Endothelial cell of umbilical vein (primary cell): ENCODE measurements at regions not wholly inside any gene's neighbourhood (a gene's known extent, or its start where the extent isn't known, plus 50 kb on each side); places are given as distances from the start of the nearest gene placed in this dataset.

ENCODE experiments used
- BruUV-seq: library from RNA; stranded (reverse); fragments of 400-500 nt; replicated peaks from 2 replicates; lab custom pipeline; 2021; lab: Mats Ljungman, UMichigan
- CTCF ChIA-PET: fragments of 300-600, 350-600 bp; sonication (Branson Sonifier 250); formaldehyde crosslinking; loops from one replicate; lab custom pipeline; 2021; ENCODE audit warnings: antibody characterized with exemption, inconsistent platforms; lab: Charles Lee
- POLR2A ChIA-PET: fragments of 300-600, 350-600 bp; sonication (Branson Sonifier 250); formaldehyde crosslinking; loops from one replicate; lab custom pipeline; 2021; ENCODE audit warnings: antibody characterized with exemption, inconsistent platforms; lab: Charles Lee
- DNase-seq: peaks from one replicate; pipeline ENCODE4 v3.0.0-alpha.2; 2011; ENCODE audit warnings: low read depth, low spot score
- FAIRE-seq: peaks from 2 replicates; lab custom pipeline; 2011; peaks lifted over from hg19 to GRCh38; lab: Jason Lieb, UNC
- H2AFZ ChIP-seq: 2 replicates; pipeline ENCODE4 v1.6.0; 2012; ENCODE audit warnings: low read depth, low read length, control low read depth, inconsistent platforms
- H3K27ac ChIP-seq: 2 replicates; pipeline ENCODE4 v1.5.1; 2011; ENCODE audit warnings: low read depth, mild to moderate bottlenecking, control low read depth, low read length, moderate library complexity; ENCODE audit not compliant: insufficient read depth
- H3K27me3 ChIP-seq, 2 experiments: 2 replicates each; pipeline versions ENCODE4 v1.6.0 to v1.6.1; 2011; ENCODE audit warnings: low read length in 2 of 2, mixed read lengths in 1 of 2; ENCODE audit not compliant: control insufficient read depth in 2 of 2, insufficient read depth in 2 of 2
- H3K36me3 ChIP-seq, 2 experiments: 2 replicates in 1 of 2; 3 replicates in 1 of 2; pipeline ENCODE4 v1.5.1; 2011; ENCODE audit warnings: low read length in 2 of 2, mild to moderate bottlenecking in 1 of 2, moderate library complexity in 1 of 2; ENCODE audit not compliant: control insufficient read depth in 2 of 2, insufficient read depth in 2 of 2; ENCODE audit errors: extremely low read depth in 1 of 2
- H3K4me1 ChIP-seq: 3 replicates; pipeline ENCODE4 v1.5.1; 2011; ENCODE audit warnings: mild to moderate bottlenecking, low read length; ENCODE audit not compliant: control insufficient read depth, insufficient read depth; ENCODE audit errors: extremely low read depth
- H3K4me2 ChIP-seq: 2 replicates; pipeline ENCODE4 v1.6.1; 2011; ENCODE audit warnings: low read length, control low read depth, mixed read lengths; ENCODE audit not compliant: insufficient read depth
- H3K4me3 ChIP-seq, 3 experiments: fragments of 200-600 bp in 1 of 3; sonication (generic), shearing (Covaris generic) in 1 of 3; replicated peaks in 1 of 3; 2 replicates each; pipeline ENCODE4 v1.5.1; 2011 to 2016; ENCODE audit warnings: control low read depth in 3 of 3, low read length in 3 of 3, mild to moderate bottlenecking in 2 of 3, inconsistent platforms in 1 of 3, low read depth in 1 of 3, moderate library complexity in 1 of 3; ENCODE audit not compliant: insufficient read depth in 1 of 3
- H3K79me2 ChIP-seq: 2 replicates; pipeline ENCODE4 v1.6.0; 2012; ENCODE audit warnings: low read length, inconsistent platforms; ENCODE audit not compliant: control insufficient read depth, insufficient read depth
- H3K9ac ChIP-seq: replicated peaks from 2 replicates; pipeline ENCODE3; 2011; ENCODE audit warnings: low read length, control low read depth; ENCODE audit not compliant: insufficient read depth; ENCODE audit errors: extremely low read depth
- H3K9me1 ChIP-seq: replicated peaks from 3 replicates; pipeline ENCODE4 v1.6.0; 2011; ENCODE audit warnings: mild to moderate bottlenecking, low read length; ENCODE audit not compliant: control insufficient read depth, insufficient read depth; ENCODE audit errors: extremely low read depth
- H3K9me3 ChIP-seq: replicated peaks from 2 replicates; pipeline ENCODE4 v1.5.1; 2012; ENCODE audit warnings: low read length, inconsistent platforms; ENCODE audit not compliant: control insufficient read depth, insufficient read depth
- H4K20me1 ChIP-seq: replicated peaks from 2 replicates; pipeline ENCODE3; 2011; ENCODE audit warnings: mild to moderate bottlenecking, low read length; ENCODE audit not compliant: control insufficient read depth, insufficient read depth; ENCODE audit errors: extremely low read depth
- GATA2 ChIP-seq: IDR thresholded peaks from 2 replicates; pipeline ENCODE4 v1.7.0; 2011; ENCODE audit warnings: low read depth, mild to moderate bottlenecking, moderate library complexity, mixed read lengths, low read length; ENCODE audit not compliant: insufficient read length, insufficient read depth
- JUN ChIP-seq: IDR thresholded peaks from 2 replicates; pipeline ENCODE4 v1.6.1; 2011; ENCODE audit warnings: borderline replicate concordance, low read depth; ENCODE audit not compliant: insufficient read length, insufficient read depth
- MYC ChIP-seq: IDR thresholded peaks from one replicate; pipeline ENCODE4 v1.6.1; 2011; ENCODE audit warnings: mild to moderate bottlenecking, low read depth, low read length
- POLR2A ChIP-seq: IDR thresholded peaks from 2 replicates; pipeline ENCODE4 v1.6.1; 2012; ENCODE audit warnings: low read depth, mild to moderate bottlenecking, control low read depth, low read length
- POLR2AphosphoS5 ChIP-seq: IDR thresholded peaks from 2 replicates; pipeline ENCODE4 v1.6.1; 2012; ENCODE audit warnings: low read depth, mild to moderate bottlenecking, control low read depth, low read length, moderate library complexity; ENCODE audit not compliant: insufficient read depth
- dilution Hi-C: fragments of 300-500 bp; cut with MboI; formaldehyde crosslinking; loops from one replicate; pipeline ENCODE4 v1.15.0; 2019; ENCODE audit warnings: low sequenced_read_pairs; ENCODE audit not compliant: extremely low pct_ligation_motif_present
- intact Hi-C: fragments of 100-400 bp; cut with micrococcal nuclease; formaldehyde crosslinking; loops from one replicate; pipeline ENCODE4 v1.10.0; 2022
- TF ChIP-seq, protein P1 (sequence below), 2 donors: IDR thresholded peaks; 1 replicate in 1 of 2; 2 replicates in 1 of 2; pipeline ENCODE4 v1.5.1; 2011; ENCODE audit warnings: low read length in 2 of 2, mild to moderate bottlenecking in 2 of 2, moderate library complexity in 2 of 2, control low read depth in 1 of 2, inconsistent platforms in 1 of 2, low read depth in 1 of 2; ENCODE audit not compliant: insufficient read depth in 1 of 2; ENCODE audit errors: extremely low read depth in 1 of 2

DNA sequence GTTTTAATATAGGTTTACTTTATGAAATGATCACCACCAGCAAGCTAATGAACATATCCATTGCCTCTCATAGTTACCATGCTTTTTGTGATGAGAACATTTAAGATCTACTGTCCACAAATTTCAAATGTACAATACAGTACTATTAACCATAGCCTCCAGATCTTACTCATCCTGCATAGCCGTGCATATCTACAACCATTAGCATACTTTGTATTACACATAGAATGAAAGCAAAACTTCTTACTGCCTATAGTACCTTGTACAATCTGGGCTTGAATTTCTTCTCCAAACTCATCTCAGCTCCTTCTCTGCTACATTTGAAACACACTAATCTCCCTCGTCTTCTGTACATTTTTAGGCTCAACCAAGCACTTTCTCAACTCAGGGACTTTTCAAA, 510.6 kb downstream of the PRR16 start:
- intact Hi-C loops (no loop called here), dilution Hi-C loops (no loop called here)
- BruUV-seq = no TSS peak
- Histone ChIP-seq H3K27ac (no peak overlapping the region), H4K20me1 (no peaks in the 10 kb centered on the region), H3K9me1 (no peaks in the 10 kb centered on the region), H3K9me3 (no peaks in the 10 kb centered on the region), H3K36me3 (no peaks in the 10 kb centered on the region), H3K4me3 (no peak overlapping the region), H3K4me2 (no peak overlapping the region), H3K27me3 (no peaks in the 10 kb centered on the region), H3K79me2 (no peaks in the 10 kb centered on the region), H2AFZ (no peak overlapping the region), H3K4me1 (no peaks in the 10 kb centered on the region), H3K9ac (no peak overlapping the region)
- FAIRE-seq (no peak), DNase-seq (no peak)
- ChIA-PET CTCF (interaction anchor here (1.4 kb wide), 1 partner anchor 8 kb away, joined by 3 read pairs; no protein-coding TSS in a partner anchor), POLR2A (no interaction called here)
- no peak for TF ChIP-seq POLR2AphosphoS5
- TF ChIP-seq POLR2A = no peak
- TF ChIP-seq JUN = no peak
- no peak for TF ChIP-seq GATA2
- TF ChIP-seq, protein P1, sequence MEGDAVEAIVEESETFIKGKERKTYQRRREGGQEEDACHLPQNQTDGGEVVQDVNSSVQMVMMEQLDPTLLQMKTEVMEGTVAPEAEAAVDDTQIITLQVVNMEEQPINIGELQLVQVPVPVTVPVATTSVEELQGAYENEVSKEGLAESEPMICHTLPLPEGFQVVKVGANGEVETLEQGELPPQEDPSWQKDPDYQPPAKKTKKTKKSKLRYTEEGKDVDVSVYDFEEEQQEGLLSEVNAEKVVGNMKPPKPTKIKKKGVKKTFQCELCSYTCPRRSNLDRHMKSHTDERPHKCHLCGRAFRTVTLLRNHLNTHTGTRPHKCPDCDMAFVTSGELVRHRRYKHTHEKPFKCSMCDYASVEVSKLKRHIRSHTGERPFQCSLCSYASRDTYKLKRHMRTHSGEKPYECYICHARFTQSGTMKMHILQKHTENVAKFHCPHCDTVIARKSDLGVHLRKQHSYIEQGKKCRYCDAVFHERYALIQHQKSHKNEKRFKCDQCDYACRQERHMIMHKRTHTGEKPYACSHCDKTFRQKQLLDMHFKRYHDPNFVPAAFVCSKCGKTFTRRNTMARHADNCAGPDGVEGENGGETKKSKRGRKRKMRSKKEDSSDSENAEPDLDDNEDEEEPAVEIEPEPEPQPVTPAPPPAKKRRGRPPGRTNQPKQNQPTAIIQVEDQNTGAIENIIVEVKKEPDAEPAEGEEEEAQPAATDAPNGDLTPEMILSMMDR (IDR thresholded peaks at IDR 0.05; ENCODE audit: extremely low read depth in 1 of 2, insufficient read depth in 1 of 2, low read depth in 1 of 2, low read length in 2 of 2) = no peak

DNA sequence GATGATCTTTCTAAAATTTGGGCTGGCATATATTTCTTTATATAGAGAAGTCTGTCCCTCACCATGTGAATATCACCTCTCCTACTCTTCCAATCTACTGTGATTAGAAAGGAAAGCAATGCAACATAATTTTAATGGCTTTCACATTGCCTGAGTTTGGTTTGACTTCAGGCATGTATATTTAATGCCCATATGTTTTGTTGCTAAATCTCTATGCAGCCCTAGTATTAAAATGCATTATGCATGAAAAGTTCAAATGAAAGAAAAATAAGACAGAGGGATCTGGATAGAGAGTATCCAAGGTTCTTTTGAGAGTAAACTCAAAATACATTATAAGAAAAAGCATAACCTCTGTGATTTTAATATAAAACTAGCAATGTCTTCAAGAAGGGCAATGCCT, 518.3 kb downstream of the PRR16 start:
- FAIRE-seq (no peak), DNase-seq (no peak)
- H2AFZ ChIP-seq = no peak overlapping the region
- H3K9me1 ChIP-seq = no peaks in the 10 kb centered on the region
- H3K36me3 ChIP-seq = no peaks in the 10 kb centered on the region
- no peak overlapping the region for H3K4me2 ChIP-seq
- no peak overlapping the region for H3K27ac ChIP-seq
- no peaks in the 10 kb centered on the region for H3K79me2 ChIP-seq
- H4K20me1 ChIP-seq = no peaks in the 10 kb centered on the region
- no peaks in the 10 kb centered on the region for H3K9me3 ChIP-seq
- intact Hi-C loops (no loop called here), dilution Hi-C loops (no loop called here)
- no peak overlapping the region for H3K4me3 ChIP-seq
- no peaks in the 10 kb centered on the region for H3K4me1 ChIP-seq
- CTCF ChIA-PET = no interaction called here
- TF ChIP-seq, protein P1 (IDR thresholded peaks at IDR 0.05; ENCODE audit: extremely low read depth in 1 of 2, insufficient read depth in 1 of 2, low read depth in 1 of 2, low read length in 2 of 2) = no peak
- no peak for TF ChIP-seq JUN
- TF ChIP-seq GATA2 = no peak
- no peak for TF ChIP-seq POLR2A
- no peak for TF ChIP-seq MYC
- H3K27me3 ChIP-seq = no peaks in the 10 kb centered on the region
- H3K9ac ChIP-seq = no peak overlapping the region
- no TSS peak for BruUV-seq
- POLR2A ChIA-PET = no interaction called here
